Keratinocyte (primary cell): ENCODE measurements at regions not wholly inside any gene's neighbourhood (a gene's known extent, or its start where the extent isn't known, plus 50 kb on each side); places are given as distances from the start of the nearest gene placed in this dataset.

Experiments
- DNase-seq: peaks from one replicate; pipeline ENCODE4 v3.0.0-alpha.2; 2011; ENCODE audit warnings: low read depth, missing footprints, low spot score
- FAIRE-seq: peaks from 2 replicates; lab custom pipeline; 2011; peaks lifted over from hg19 to GRCh38; lab: Jason Lieb, UNC
- H2AFZ ChIP-seq: 2 replicates; pipeline ENCODE4 v1.6.0; 2012; ENCODE audit warnings: low read length, control low read depth, inconsistent platforms; ENCODE audit not compliant: control insufficient read depth
- H3K27ac ChIP-seq: 2 replicates; pipeline ENCODE4 v1.5.1; 2011; ENCODE audit warnings: low read length; ENCODE audit not compliant: control insufficient read depth, insufficient read depth
- H3K27me3 ChIP-seq: 3 replicates; pipeline ENCODE4 v1.6.0; 2011; ENCODE audit warnings: low read length; ENCODE audit not compliant: control insufficient read depth, insufficient read depth; ENCODE audit errors: extremely low read depth
- H3K36me3 ChIP-seq, 2 experiments: 2 replicates in 1 of 2; 3 replicates in 1 of 2; pipeline ENCODE4 v1.5.1; 2011; ENCODE audit warnings: low read length in 2 of 2, mild to moderate bottlenecking in 1 of 2; ENCODE audit not compliant: control insufficient read depth in 2 of 2, insufficient read depth in 2 of 2; ENCODE audit errors: extremely low read depth in 1 of 2
- H3K4me1 ChIP-seq: 3 replicates; pipeline ENCODE4 v1.5.1; 2011; ENCODE audit warnings: low read length; ENCODE audit not compliant: control insufficient read depth, insufficient read depth; ENCODE audit errors: extremely low read depth
- H3K4me2 ChIP-seq: 3 replicates; pipeline ENCODE4 v1.6.0; 2011; ENCODE audit warnings: low read depth, low read length; ENCODE audit not compliant: control insufficient read depth, insufficient read depth; ENCODE audit errors: extremely low read depth
- H3K4me3 ChIP-seq, 3 experiments: fragments of 200-600 bp in 1 of 3; sonication (generic) in 1 of 3; 2 replicates in 2 of 3; 3 replicates in 1 of 3; pipeline ENCODE4 v1.5.1; 2011 to 2016; ENCODE audit warnings: low read length in 3 of 3, mild to moderate bottlenecking in 3 of 3, control low read depth in 2 of 3, inconsistent platforms in 1 of 3, low read depth in 1 of 3, mixed read lengths in 1 of 3, mixed run types in 1 of 3, moderate library complexity in 1 of 3; ENCODE audit not compliant: control insufficient read depth in 2 of 3, insufficient read depth in 2 of 3; ENCODE audit errors: extremely low read depth in 1 of 3
- H3K79me2 ChIP-seq: 2 replicates; pipeline ENCODE4 v1.6.0; 2012; ENCODE audit warnings: low read length; ENCODE audit not compliant: control insufficient read depth, insufficient read depth
- H3K9ac ChIP-seq: 3 replicates; pipeline ENCODE4 v1.6.0; 2011; ENCODE audit warnings: low read length; ENCODE audit not compliant: control insufficient read depth, insufficient read depth; ENCODE audit errors: extremely low read depth
- H3K9me1 ChIP-seq: 3 replicates; pipeline ENCODE4 v1.6.0; 2011; ENCODE audit warnings: low read length; ENCODE audit not compliant: control insufficient read depth, insufficient read depth; ENCODE audit errors: extremely low read depth
- H3K9me3 ChIP-seq: 2 replicates; pipeline ENCODE4 v1.5.1; 2012; ENCODE audit warnings: low read depth, low read length; ENCODE audit not compliant: control insufficient read depth
- H4K20me1 ChIP-seq: 3 replicates; pipeline ENCODE4 v1.6.0; 2011; ENCODE audit warnings: low read length; ENCODE audit not compliant: control insufficient read depth, insufficient read depth; ENCODE audit errors: extremely low read depth
- CTCF ChIP-seq, 3 experiments: IDR thresholded peaks in 1 of 3; conservative IDR thresholded peaks in 1 of 3; optimal IDR thresholded peaks in 1 of 3; 2 replicates in 2 of 3; 3 replicates in 1 of 3; pipeline versions ENCODE3 to v1.5.1; 2011; ENCODE audit warnings: low read length in 3 of 3, mild to moderate bottlenecking in 3 of 3, moderate library complexity in 2 of 3, control low read depth in 1 of 3, inconsistent platforms in 1 of 3; ENCODE audit not compliant: insufficient read depth in 2 of 3; ENCODE audit errors: extremely low read depth in 1 of 3
- EZH2 ChIP-seq: IDR thresholded peaks from one replicate; pipeline ENCODE4 v1.6.1; 2012; ENCODE audit warnings: inconsistent platforms, mild to moderate bottlenecking, low read length, moderate library complexity
- dilution Hi-C: fragments of 300-500 bp; cut with MboI; formaldehyde crosslinking; loops from one replicate; pipeline ENCODE4 v1.7.0; 2020; ENCODE audit warnings: low sequenced_read_pairs; ENCODE audit not compliant: extremely low pct_ligation_motif_present

- H3K27me3 ChIP-seq = no peaks in the 10 kb centered on the region
- no peaks in the 10 kb centered on the region for H3K4me1 ChIP-seq
- H3K4me3 ChIP-seq = no peak overlapping the region
- no peak for FAIRE-seq
- no peaks in the 10 kb centered on the region for H3K36me3 ChIP-seq
- H4K20me1 ChIP-seq = no peaks in the 10 kb centered on the region
- DNase-seq = no peak
- H3K79me2 ChIP-seq = no peaks in the 10 kb centered on the region
- H2AFZ ChIP-seq = no peak overlapping the region
- no peaks in the 10 kb centered on the region for H3K9me3 ChIP-seq
- H3K9ac ChIP-seq = no peak overlapping the region
- H3K27ac ChIP-seq = no peak overlapping the region
- TF ChIP-seq EZH2 (no peak), CTCF (optimal IDR thresholded peaks at IDR 0.05 in 1 of 3, IDR thresholded peaks at IDR 0.05 in 1 of 3, conservative IDR thresholded peaks at IDR 0.05 in 1 of 3; ENCODE audit: extremely low read depth in 1 of 3, insufficient read depth in 2 of 3, low read length in 3 of 3) (no peak)
- H3K4me2 ChIP-seq = no peak overlapping the region
- H3K9me1 ChIP-seq = no peaks in the 10 kb centered on the region
- dilution Hi-C loops = no loop called here
Observed at GRCh38 chr3:99351122-99351521, 287.3 kb upstream of the COL8A1 start.

GRCh38 chr3:99348451-99348850 lies 289.9 kb upstream of the COL8A1 start:
- no peak for DNase-seq
- H3K4me3 ChIP-seq = no peak overlapping the region
- no peak overlapping the region for H3K9ac ChIP-seq
- no peak for FAIRE-seq
- no peaks in the 10 kb centered on the region for H4K20me1 ChIP-seq
- no peaks in the 10 kb centered on the region for H3K36me3 ChIP-seq
- TF ChIP-seq CTCF (optimal IDR thresholded peaks at IDR 0.05 in 1 of 3, IDR thresholded peaks at IDR 0.05 in 1 of 3, conservative IDR thresholded peaks at IDR 0.05 in 1 of 3; ENCODE audit: extremely low read depth in 1 of 3, insufficient read depth in 2 of 3, low read length in 3 of 3) = no peak
- TF ChIP-seq EZH2 = no peak
- H3K27ac ChIP-seq = no peak overlapping the region
- dilution Hi-C loops = no loop called here
- no peaks in the 10 kb centered on the region for H3K79me2 ChIP-seq
- H3K27me3 ChIP-seq = no peaks in the 10 kb centered on the region
- H3K4me1 ChIP-seq = no peaks in the 10 kb centered on the region
- no peaks in the 10 kb centered on the region for H3K9me3 ChIP-seq
- no peaks in the 10 kb centered on the region for H3K9me1 ChIP-seq
- H2AFZ ChIP-seq = no peak overlapping the region
- no peak overlapping the region for H3K4me2 ChIP-seq
